WTC11 (cell line): ENCODE measurements at regions not wholly inside any gene's neighbourhood (a gene's known extent, or its start where the extent isn't known, plus 50 kb on each side); places are given as distances from the start of the nearest gene placed in this dataset.

ENCODE experiments used
- ATAC-seq: fragments of 200-7000 bp; cut with Tn5 transposase; 2 replicates; pipeline ENCODE4 v1.10.0; 2021; ENCODE audit warnings: mild to moderate bottlenecking, moderate library complexity
- CTCF ChIA-PET: fragments of 300-600 bp; sonication (Branson Sonifier 250); formaldehyde crosslinking; loops from one replicate; lab custom pipeline; 2021; ENCODE audit warnings: antibody characterized with exemption; lab: Charles Lee
- POLR2A ChIA-PET: fragments of 350-600 bp; sonication (Branson Sonifier 250); formaldehyde crosslinking; loops from one replicate; lab custom pipeline; 2021; ENCODE audit warnings: antibody characterized with exemption; lab: Charles Lee
- DNase-seq: peaks from one replicate; pipeline ENCODE4 v3.0.0; 2021; ENCODE audit warnings: low spot score
- H3K27ac Mint-ChIP-seq: 2 replicates; pipeline ENCODE4 v1.8.0; 2021; ENCODE audit warnings: mixed read lengths
- H3K27me3 Mint-ChIP-seq: 2 replicates; pipeline ENCODE4 v1.8.0; 2021; ENCODE audit warnings: low read depth, mild to moderate bottlenecking, moderate library complexity, mixed read lengths
- H3K36me3 Mint-ChIP-seq: 2 replicates; pipeline ENCODE4 v1.8.0; 2021; ENCODE audit warnings: mixed read lengths
- H3K4me1 Mint-ChIP-seq: 2 replicates; pipeline ENCODE4 v1.8.0; 2022; ENCODE audit warnings: mixed read lengths
- H3K4me3 Mint-ChIP-seq: 2 replicates; pipeline ENCODE4 v1.8.0; 2021; ENCODE audit warnings: mild to moderate bottlenecking, moderate library complexity, mixed read lengths
- H3K9me3 Mint-ChIP-seq: 2 replicates; pipeline ENCODE4 v1.8.0; 2021; ENCODE audit warnings: mixed read lengths
- ETV6 ChIP-seq: sonication (generic); formaldehyde crosslinking; IDR thresholded peaks from 2 replicates; pipeline ENCODE4 v1.8.1; 2022; ENCODE audit warnings: mild to moderate bottlenecking, missing genetic modification reagents
- FOXJ3 ChIP-seq: sonication (generic); formaldehyde crosslinking; IDR thresholded peaks from 2 replicates; pipeline ENCODE4 v1.9.0; 2021; ENCODE audit warnings: missing genetic modification reagents, mild to moderate bottlenecking, borderline replicate concordance
- FOXP1 ChIP-seq: sonication (generic); formaldehyde crosslinking; IDR thresholded peaks from 2 replicates; pipeline ENCODE4 v1.8.0; 2022; ENCODE audit warnings: missing genetic modification reagents, mild to moderate bottlenecking, moderate library complexity, borderline replicate concordance
- KAT7 ChIP-seq: sonication (generic); formaldehyde crosslinking; IDR thresholded peaks from 2 replicates; pipeline ENCODE4 v1.8.1; 2023; ENCODE audit warnings: missing genetic modification reagents, mild to moderate bottlenecking, borderline replicate concordance
- NFYB ChIP-seq: sonication (generic); formaldehyde crosslinking; conservative IDR thresholded peaks from 2 replicates; pipeline ENCODE4 v1.8.0; 2022; ENCODE audit warnings: low read depth, missing genetic modification reagents
- NR1H2 ChIP-seq: sonication (generic); formaldehyde crosslinking; IDR thresholded peaks from 2 replicates; pipeline ENCODE4 v1.9.0; 2021; ENCODE audit warnings: mild to moderate bottlenecking, moderate library complexity, missing genetic modification reagents
- OVOL2 ChIP-seq: fragments of 250-450 bp; sonication (Bioruptor Pico); IDR thresholded peaks from 2 replicates; pipeline ENCODE4 v1.9.0; 2021; ENCODE audit warnings: mild to moderate bottlenecking, borderline replicate concordance
- SOX15 ChIP-seq: fragments of 250-450 bp; sonication (Bioruptor Pico); IDR thresholded peaks from 2 replicates; pipeline ENCODE4 v1.9.0; 2021; ENCODE audit warnings: mild to moderate bottlenecking
- TEAD4 ChIP-seq: sonication (generic); formaldehyde crosslinking; IDR thresholded peaks from 2 replicates; pipeline ENCODE4 v1.8.0; 2022; ENCODE audit warnings: mild to moderate bottlenecking, missing genetic modification reagents
- ZNF121 ChIP-seq: sonication (generic); formaldehyde crosslinking; IDR thresholded peaks from 2 replicates; pipeline ENCODE4 v1.8.0; 2023; ENCODE audit warnings: missing genetic modification reagents
- ZNF138 ChIP-seq: sonication (generic); formaldehyde crosslinking; conservative IDR thresholded peaks from 2 replicates; pipeline ENCODE4 v1.8.1; 2022; ENCODE audit warnings: mild to moderate bottlenecking, moderate library complexity, missing genetic modification reagents
- ZNF263 ChIP-seq: sonication (generic); formaldehyde crosslinking; IDR thresholded peaks from 2 replicates; pipeline ENCODE4 v1.8.1; 2022; ENCODE audit warnings: low read depth, mild to moderate bottlenecking, moderate library complexity, missing genetic modification reagents
- ZNF317 ChIP-seq: sonication (generic); formaldehyde crosslinking; IDR thresholded peaks from 2 replicates; pipeline ENCODE4 v1.8.1; 2023; ENCODE audit warnings: low read depth, mild to moderate bottlenecking, moderate library complexity, missing genetic modification reagents, borderline replicate concordance
- ZNF423 ChIP-seq: fragments of 250-450 bp; sonication (Bioruptor Pico); IDR thresholded peaks from 2 replicates; pipeline ENCODE4 v2.1.2; 2022; ENCODE audit warnings: mild to moderate bottlenecking, moderate library complexity
- TF ChIP-seq, protein P1 (sequence below): fragments of 250-450 bp; sonication (Bioruptor Pico); IDR thresholded peaks from 2 replicates; pipeline ENCODE4 v1.9.0; 2021; ENCODE audit warnings: mild to moderate bottlenecking, borderline replicate concordance
- TF ChIP-seq, protein P2 (sequence below): sonication (generic); formaldehyde crosslinking; IDR thresholded peaks from 2 replicates; pipeline ENCODE4 v1.8.1; 2023; ENCODE audit warnings: mild to moderate bottlenecking, moderate library complexity, missing genetic modification reagents
- TF ChIP-seq, protein P3 (sequence below): sonication (generic); formaldehyde crosslinking; IDR thresholded peaks from 2 replicates; pipeline ENCODE4 v1.8.1; 2023; ENCODE audit warnings: mild to moderate bottlenecking, missing genetic modification reagents
- TF ChIP-seq, protein P4 (sequence below): sonication (generic); formaldehyde crosslinking; conservative IDR thresholded peaks from 2 replicates; pipeline ENCODE4 v1.8.1; 2022; ENCODE audit warnings: mild to moderate bottlenecking, missing genetic modification reagents

DNA sequence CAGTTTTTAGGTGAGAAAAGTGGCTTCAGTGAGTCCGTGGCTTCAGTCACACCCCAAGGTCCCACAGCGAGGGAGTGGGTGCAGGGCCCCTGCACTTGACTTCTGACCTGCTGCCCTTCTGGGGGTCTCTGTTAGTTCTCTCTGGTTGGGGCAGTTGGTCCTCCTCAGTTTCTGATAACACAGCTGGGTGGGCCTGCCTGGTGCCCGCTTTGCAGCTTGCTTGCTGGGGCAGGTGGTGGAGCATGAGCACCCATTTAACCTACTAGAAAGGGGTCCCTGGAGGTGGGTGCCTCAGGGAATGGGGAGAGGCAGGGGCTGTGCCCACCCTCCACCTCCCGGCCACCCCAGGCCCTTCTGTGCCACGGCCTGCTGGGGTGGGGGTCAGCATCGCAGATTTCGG lies 83.2 kb downstream of the ASB1 start (continued):
- TF ChIP-seq, protein P1, sequence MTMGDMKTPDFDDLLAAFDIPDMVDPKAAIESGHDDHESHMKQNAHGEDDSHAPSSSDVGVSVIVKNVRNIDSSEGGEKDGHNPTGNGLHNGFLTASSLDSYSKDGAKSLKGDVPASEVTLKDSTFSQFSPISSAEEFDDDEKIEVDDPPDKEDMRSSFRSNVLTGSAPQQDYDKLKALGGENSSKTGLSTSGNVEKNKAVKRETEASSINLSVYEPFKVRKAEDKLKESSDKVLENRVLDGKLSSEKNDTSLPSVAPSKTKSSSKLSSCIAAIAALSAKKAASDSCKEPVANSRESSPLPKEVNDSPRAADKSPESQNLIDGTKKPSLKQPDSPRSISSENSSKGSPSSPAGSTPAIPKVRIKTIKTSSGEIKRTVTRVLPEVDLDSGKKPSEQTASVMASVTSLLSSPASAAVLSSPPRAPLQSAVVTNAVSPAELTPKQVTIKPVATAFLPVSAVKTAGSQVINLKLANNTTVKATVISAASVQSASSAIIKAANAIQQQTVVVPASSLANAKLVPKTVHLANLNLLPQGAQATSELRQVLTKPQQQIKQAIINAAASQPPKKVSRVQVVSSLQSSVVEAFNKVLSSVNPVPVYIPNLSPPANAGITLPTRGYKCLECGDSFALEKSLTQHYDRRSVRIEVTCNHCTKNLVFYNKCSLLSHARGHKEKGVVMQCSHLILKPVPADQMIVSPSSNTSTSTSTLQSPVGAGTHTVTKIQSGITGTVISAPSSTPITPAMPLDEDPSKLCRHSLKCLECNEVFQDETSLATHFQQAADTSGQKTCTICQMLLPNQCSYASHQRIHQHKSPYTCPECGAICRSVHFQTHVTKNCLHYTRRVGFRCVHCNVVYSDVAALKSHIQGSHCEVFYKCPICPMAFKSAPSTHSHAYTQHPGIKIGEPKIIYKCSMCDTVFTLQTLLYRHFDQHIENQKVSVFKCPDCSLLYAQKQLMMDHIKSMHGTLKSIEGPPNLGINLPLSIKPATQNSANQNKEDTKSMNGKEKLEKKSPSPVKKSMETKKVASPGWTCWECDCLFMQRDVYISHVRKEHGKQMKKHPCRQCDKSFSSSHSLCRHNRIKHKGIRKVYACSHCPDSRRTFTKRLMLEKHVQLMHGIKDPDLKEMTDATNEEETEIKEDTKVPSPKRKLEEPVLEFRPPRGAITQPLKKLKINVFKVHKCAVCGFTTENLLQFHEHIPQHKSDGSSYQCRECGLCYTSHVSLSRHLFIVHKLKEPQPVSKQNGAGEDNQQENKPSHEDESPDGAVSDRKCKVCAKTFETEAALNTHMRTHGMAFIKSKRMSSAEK (CRISPR knock-in tag), result no peak
- no peak for TF ChIP-seq NR1H2 (CRISPR knock-in tag)

DNA sequence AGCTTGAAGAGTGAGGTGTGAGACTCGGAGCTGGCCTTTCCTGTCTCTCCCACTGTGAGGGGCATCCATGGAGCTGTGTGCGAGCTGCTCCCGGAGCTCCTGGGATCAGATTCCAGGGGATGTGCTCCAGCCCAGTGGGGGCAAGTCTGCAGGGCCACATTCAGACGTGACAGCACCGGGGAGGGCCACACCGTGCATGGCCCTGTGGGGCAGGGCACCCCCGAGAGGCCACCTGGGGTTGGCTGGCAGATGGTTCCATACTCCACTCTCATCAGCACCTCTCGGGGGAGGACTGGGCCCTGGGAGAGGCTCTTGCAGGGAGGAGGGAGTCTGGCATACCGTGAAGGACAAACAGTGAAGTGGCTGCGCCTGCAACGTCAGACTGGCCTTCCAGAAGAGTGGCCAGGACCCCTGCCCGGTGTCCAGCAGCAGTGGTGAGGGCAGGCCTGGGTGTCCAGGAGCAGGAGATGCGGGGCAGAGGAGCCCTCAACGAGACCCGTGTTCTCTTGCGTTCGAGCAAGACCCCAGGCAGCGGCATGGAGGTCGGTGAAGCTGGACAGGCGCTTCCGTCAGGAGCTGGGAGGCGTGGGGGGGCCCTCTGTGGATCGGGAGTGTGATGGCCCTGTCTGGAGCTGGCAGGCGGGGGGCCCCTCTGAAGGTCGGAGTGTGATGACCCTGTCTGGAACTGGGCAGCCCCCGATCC lies 84.3 kb downstream of the ASB1 start:
- CTCF ChIA-PET, result interaction anchor here (0.6 to 3.3 kb wide), 5 partner anchors 13 to 176 kb away, joined by 3 to 33 read pairs (median 7); no protein-coding TSS in a partner anchor
- no peak overlapping the region for H3K4me3 Mint-ChIP-seq
- no peak overlapping the region for H3K27ac Mint-ChIP-seq
- DNase-seq, result no peak
- TF ChIP-seq, protein P2, sequence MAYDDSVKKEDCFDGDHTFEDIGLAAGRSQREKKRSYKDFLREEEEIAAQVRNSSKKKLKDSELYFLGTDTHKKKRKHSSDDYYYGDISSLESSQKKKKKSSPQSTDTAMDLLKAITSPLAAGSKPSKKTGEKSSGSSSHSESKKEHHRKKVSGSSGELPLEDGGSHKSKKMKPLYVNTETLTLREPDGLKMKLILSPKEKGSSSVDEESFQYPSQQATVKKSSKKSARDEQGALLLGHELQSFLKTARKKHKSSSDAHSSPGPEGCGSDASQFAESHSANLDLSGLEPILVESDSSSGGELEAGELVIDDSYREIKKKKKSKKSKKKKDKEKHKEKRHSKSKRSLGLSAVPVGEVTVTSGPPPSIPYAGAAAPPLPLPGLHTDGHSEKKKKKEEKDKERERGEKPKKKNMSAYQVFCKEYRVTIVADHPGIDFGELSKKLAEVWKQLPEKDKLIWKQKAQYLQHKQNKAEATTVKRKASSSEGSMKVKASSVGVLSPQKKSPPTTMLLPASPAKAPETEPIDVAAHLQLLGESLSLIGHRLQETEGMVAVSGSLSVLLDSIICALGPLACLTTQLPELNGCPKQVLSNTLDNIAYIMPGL (CRISPR knock-in tag), result no peak
- TF ChIP-seq ZNF121, result no peak
- TF ChIP-seq ZNF263 (CRISPR knock-in tag), result peak; percentile 26; the same call in 1 of the 2 replicates
- TF ChIP-seq FOXP1, result 0 out of 2 replicates have a peak, but pooled peaks have one; percentile 19
- TF ChIP-seq ZNF423, result peak; percentile 19; the same call in 1 of the 2 replicates
- TF ChIP-seq, all 79 proteins: peak for 3
- Mint-ChIP-seq H3K4me1 (peaks cover 22% of the 10 kb centered on the region), H3K36me3 (no peaks in the 10 kb centered on the region), H3K9me3 (peaks cover 6% of the 10 kb centered on the region), H3K27me3 (no peaks in the 10 kb centered on the region)
- no peak for ATAC-seq
- POLR2A ChIA-PET, result no interaction called here

DNA sequence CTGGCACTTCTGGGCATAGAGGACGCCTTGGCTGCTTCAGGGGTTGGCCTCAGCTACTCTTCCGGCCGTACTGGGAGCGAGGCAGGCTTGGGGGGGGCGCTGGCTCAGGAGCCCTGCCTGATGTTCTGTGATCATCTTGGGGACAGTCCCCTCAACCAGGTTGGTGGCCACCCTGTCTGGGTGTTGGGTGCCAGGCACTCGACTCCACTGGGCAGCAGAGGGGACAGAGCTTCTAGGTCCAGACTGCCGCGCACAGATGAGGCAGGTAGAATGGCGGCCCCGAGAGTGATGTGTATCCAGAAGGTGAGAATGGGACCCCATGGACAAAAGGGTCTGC lies 84.9 kb downstream of the ASB1 start:
- ChIA-PET CTCF (interaction anchor here (1.6 to 3.3 kb wide), 2 partner anchors 13 to 62 kb away, joined by 7 to 33 read pairs; no protein-coding TSS in a partner anchor), POLR2A (no interaction called here)
- H3K4me3 Mint-ChIP-seq, result no peak overlapping the region
- H3K36me3 Mint-ChIP-seq, result peaks cover 2% of the 10 kb centered on the region
- no peaks in the 10 kb centered on the region for H3K27me3 Mint-ChIP-seq
- no peak for DNase-seq
- ATAC-seq, result no peak
- peaks cover 22% of the 10 kb centered on the region for H3K4me1 Mint-ChIP-seq
- H3K27ac Mint-ChIP-seq, result no peak overlapping the region
- peaks cover 10% of the 10 kb centered on the region for H3K9me3 Mint-ChIP-seq
- TF ChIP-seq OVOL2 (CRISPR knock-in tag) (no peak), SOX15 (CRISPR knock-in tag) (no peak), ZNF138 (CRISPR knock-in tag) (no peak), ZNF263 (CRISPR knock-in tag) (no peak), KAT7 (CRISPR knock-in tag) (no peak), ZNF317 (no peak), NFYB (no peak), ETV6 (CRISPR knock-in tag) (no peak), TEAD4 (CRISPR knock-in tag) (no peak), FOXJ3 (CRISPR knock-in tag) (no peak)
- TF ChIP-seq, protein P3, sequence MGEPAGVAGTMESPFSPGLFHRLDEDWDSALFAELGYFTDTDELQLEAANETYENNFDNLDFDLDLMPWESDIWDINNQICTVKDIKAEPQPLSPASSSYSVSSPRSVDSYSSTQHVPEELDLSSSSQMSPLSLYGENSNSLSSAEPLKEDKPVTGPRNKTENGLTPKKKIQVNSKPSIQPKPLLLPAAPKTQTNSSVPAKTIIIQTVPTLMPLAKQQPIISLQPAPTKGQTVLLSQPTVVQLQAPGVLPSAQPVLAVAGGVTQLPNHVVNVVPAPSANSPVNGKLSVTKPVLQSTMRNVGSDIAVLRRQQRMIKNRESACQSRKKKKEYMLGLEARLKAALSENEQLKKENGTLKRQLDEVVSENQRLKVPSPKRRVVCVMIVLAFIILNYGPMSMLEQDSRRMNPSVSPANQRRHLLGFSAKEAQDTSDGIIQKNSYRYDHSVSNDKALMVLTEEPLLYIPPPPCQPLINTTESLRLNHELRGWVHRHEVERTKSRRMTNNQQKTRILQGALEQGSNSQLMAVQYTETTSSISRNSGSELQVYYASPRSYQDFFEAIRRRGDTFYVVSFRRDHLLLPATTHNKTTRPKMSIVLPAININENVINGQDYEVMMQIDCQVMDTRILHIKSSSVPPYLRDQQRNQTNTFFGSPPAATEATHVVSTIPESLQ (CRISPR knock-in tag), result no peak
- TF ChIP-seq, protein P4, sequence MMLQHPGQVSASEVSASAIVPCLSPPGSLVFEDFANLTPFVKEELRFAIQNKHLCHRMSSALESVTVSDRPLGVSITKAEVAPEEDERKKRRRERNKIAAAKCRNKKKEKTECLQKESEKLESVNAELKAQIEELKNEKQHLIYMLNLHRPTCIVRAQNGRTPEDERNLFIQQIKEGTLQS (CRISPR knock-in tag), result no peak
- TF ChIP-seq, protein P2 (CRISPR knock-in tag), result no peak
